ENCODE measurements at regions not wholly inside any gene's neighbourhood (a gene's known extent, or its start where the extent isn't known, plus 50 kb on each side); places are given as distances from the start of the nearest gene placed in this dataset.

DNA sequence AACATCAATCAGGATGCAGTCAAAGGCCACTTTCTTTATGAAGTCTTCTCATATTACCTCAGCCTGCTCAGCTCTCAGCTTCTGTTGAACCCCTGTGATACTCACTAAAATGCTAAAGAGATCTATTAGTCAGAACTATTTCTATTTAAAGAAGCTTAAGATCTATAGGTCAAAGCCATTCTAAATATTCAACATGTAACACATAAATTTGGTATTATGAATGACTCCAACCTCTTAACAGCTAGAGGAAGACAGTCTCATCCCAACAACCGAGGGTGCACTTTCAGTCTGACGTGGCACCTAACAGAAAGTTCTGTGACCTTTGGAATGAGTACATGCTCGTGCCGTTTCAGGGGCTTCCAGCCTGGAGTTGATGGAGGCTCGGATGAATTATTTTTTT lies 301.5 kb upstream of the VLDLR start:
- H3K4me1 ChIP-seq = no peaks in the 10 kb centered on the region
- no peaks in the 10 kb centered on the region for H3K9me3 ChIP-seq (ENCODE audit: control insufficient read depth, low read length)
- no peak for TF ChIP-seq CTCF (IDR thresholded peaks at IDR 0.05)
- no peaks in the 10 kb centered on the region for H3K79me2 ChIP-seq
- no peak overlapping the region for H2AFZ ChIP-seq
- H3K9ac ChIP-seq = no peak overlapping the region
- no peaks in the 10 kb centered on the region for H3K36me3 ChIP-seq (ENCODE audit: control insufficient read depth, insufficient read depth, low read length)
- no peaks in the 10 kb centered on the region for H3K27me3 ChIP-seq (ENCODE audit: control insufficient read depth, insufficient read depth, low read length)
- no peak overlapping the region for H3K27ac ChIP-seq
- no peak overlapping the region for H3K4me3 ChIP-seq (ENCODE audit: low read depth, low read length)
- no peak overlapping the region for H3K4me2 ChIP-seq (ENCODE audit: low read length)

DNA sequence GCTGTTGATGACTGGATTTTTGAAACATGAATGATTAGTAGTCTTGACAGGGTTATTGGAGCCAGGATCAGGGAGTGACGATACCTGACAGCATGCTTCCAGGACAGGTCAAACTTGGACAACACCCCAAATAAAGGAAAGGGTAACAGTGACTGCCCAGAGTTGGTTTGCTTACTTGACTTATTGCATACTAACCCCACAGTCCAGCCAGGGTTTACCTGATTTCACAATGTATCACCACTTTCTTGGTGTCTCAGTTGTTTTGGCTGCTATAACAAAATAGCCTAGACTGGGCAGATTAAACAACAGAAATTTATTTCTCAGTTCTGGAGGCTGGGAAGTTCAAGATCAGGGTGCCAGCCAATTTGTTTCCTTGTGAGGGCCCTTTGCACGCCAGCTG lies 301.0 kb upstream of the VLDLR start:
- Histone ChIP-seq H3K36me3 (ENCODE audit: control insufficient read depth, insufficient read depth, low read length) (no peaks in the 10 kb centered on the region), H3K9ac (no peak overlapping the region), H3K27ac (no peak overlapping the region), H2AFZ (no peak overlapping the region), H3K9me3 (ENCODE audit: control insufficient read depth, low read length) (no peaks in the 10 kb centered on the region), H3K4me1 (no peaks in the 10 kb centered on the region), H3K4me2 (ENCODE audit: low read length) (no peak overlapping the region), H3K27me3 (ENCODE audit: control insufficient read depth, insufficient read depth, low read length) (no peaks in the 10 kb centered on the region), H3K4me3 (ENCODE audit: low read depth, low read length) (no peak overlapping the region), H3K79me2 (no peaks in the 10 kb centered on the region)
- TF ChIP-seq CTCF (IDR thresholded peaks at IDR 0.05) = no peak

- Histone ChIP-seq H2AFZ (no peak overlapping the region), H3K9me3 (ENCODE audit: control insufficient read depth, low read length) (no peaks in the 10 kb centered on the region), H3K4me1 (peaks cover under 1% of the 10 kb centered on the region), H3K27ac (no peak overlapping the region), H3K79me2 (no peaks in the 10 kb centered on the region), H3K9ac (no peak overlapping the region), H3K4me2 (ENCODE audit: low read length) (no peak overlapping the region), H3K4me3 (ENCODE audit: low read depth, low read length) (no peak overlapping the region), H3K27me3 (ENCODE audit: control insufficient read depth, insufficient read depth, low read length) (no peaks in the 10 kb centered on the region), H3K36me3 (ENCODE audit: control insufficient read depth, insufficient read depth, low read length) (no peaks in the 10 kb centered on the region)
- peak; percentile 21 for TF ChIP-seq CTCF (IDR thresholded peaks at IDR 0.05)
Measured at GRCh38 chr9:2321523-2322148, 300.0 kb upstream of the VLDLR start.

DNA sequence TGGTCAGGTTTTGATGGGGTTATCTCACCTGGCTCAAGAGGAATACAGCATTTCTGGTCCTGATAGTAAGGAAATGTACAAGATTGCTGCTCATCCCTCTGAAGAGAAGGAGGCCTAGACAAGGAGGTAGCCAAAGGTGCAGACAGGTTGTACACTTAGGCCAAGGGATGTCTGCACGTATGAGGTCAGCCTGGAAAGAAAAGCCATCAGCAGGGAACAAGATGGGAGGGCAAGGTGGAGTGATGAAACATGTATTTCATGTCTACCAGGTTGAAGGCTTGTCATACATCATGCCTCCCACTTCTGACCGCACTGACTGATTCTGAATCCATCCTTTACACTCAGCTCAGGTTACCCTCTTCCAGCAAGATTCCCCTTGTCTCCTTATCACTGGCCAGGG lies 296.8 kb upstream of the VLDLR start:
- Histone ChIP-seq H3K27me3 (ENCODE audit: control insufficient read depth, insufficient read depth, low read length) (no peaks in the 10 kb centered on the region), H3K4me3 (ENCODE audit: low read depth, low read length) (no peak overlapping the region), H3K36me3 (ENCODE audit: control insufficient read depth, insufficient read depth, low read length) (no peaks in the 10 kb centered on the region), H3K4me2 (ENCODE audit: low read length) (no peak overlapping the region), H3K27ac (no peak overlapping the region), H3K9ac (no peak overlapping the region), H3K79me2 (no peaks in the 10 kb centered on the region), H3K4me1 (peaks cover 3% of the 10 kb centered on the region), H3K9me3 (ENCODE audit: control insufficient read depth, low read length) (no peaks in the 10 kb centered on the region), H2AFZ (no peak overlapping the region)
- TF ChIP-seq CTCF (IDR thresholded peaks at IDR 0.05) = no peak

- H3K27me3 ChIP-seq (ENCODE audit: control insufficient read depth, insufficient read depth, low read length) = no peaks in the 10 kb centered on the region
- TF ChIP-seq CTCF (IDR thresholded peaks at IDR 0.05) = no peak
- H2AFZ ChIP-seq = peak overlapping the region; percentile 47
- no peak overlapping the region for H3K4me2 ChIP-seq (ENCODE audit: low read length)
- no peaks in the 10 kb centered on the region for H3K79me2 ChIP-seq
- no peaks in the 10 kb centered on the region for H3K9me3 ChIP-seq (ENCODE audit: control insufficient read depth, low read length)
- no peak overlapping the region for H3K27ac ChIP-seq
- peaks cover 9% of the 10 kb centered on the region for H3K4me1 ChIP-seq
- no peak overlapping the region for H3K4me3 ChIP-seq (ENCODE audit: low read depth, low read length)
- no peak overlapping the region for H3K9ac ChIP-seq
- no peaks in the 10 kb centered on the region for H3K36me3 ChIP-seq (ENCODE audit: control insufficient read depth, insufficient read depth, low read length)
Measured at GRCh38 chr9:2332663-2333062, 288.9 kb upstream of the VLDLR start.

Measured in parathyroid adenoma (tissue), 2 donors.